ENCODE measurements at regions not wholly inside any gene's neighbourhood (a gene's known extent, or its start where the extent isn't known, plus 50 kb on each side); places are given as distances from the start of the nearest gene placed in this dataset.
"Not testable (repeated sequence)": the region's sequence is repeated elsewhere in the genome, so short reads cannot be mapped to it uniquely, and the experiment has no call there.

GRCh38 chr9:67362325-67362724 lies 370.0 kb upstream of the SPATA31A3 start:
- H3K4me3 Mint-ChIP-seq, H3K36me3 Mint-ChIP-seq, H3K9me3 Mint-ChIP-seq, H3K27me3 Mint-ChIP-seq, H3K4me1 Mint-ChIP-seq, H3K27ac Mint-ChIP-seq, ATAC-seq: not testable (repeated sequence)

GRCh38 chr9:67353961-67354360 lies 361.6 kb upstream of the SPATA31A3 start:
- H3K4me1 Mint-ChIP-seq, H3K27me3 Mint-ChIP-seq, H3K36me3 Mint-ChIP-seq, H3K27ac Mint-ChIP-seq, H3K4me3 Mint-ChIP-seq, H3K9me3 Mint-ChIP-seq: not testable (repeated sequence)
- ATAC-seq, result peak; percentile 34

GRCh38 chr9:67349424-67349759 lies 357.0 kb upstream of the SPATA31A3 start:
- not testable (repeated sequence) for H3K36me3 Mint-ChIP-seq

GRCh38 chr9:67348562-67349423 lies 356.4 kb upstream of the SPATA31A3 start:
- H3K9me3 Mint-ChIP-seq, H3K4me1 Mint-ChIP-seq, H3K4me3 Mint-ChIP-seq, ATAC-seq, H3K27ac Mint-ChIP-seq, H3K36me3 Mint-ChIP-seq, H3K27me3 Mint-ChIP-seq: not testable (repeated sequence)

More at GRCh38 chr9:67349424-67349759, 357.0 kb upstream of the SPATA31A3 start:
- ATAC-seq, H3K9me3 Mint-ChIP-seq, H3K27ac Mint-ChIP-seq, H3K27me3 Mint-ChIP-seq, H3K4me3 Mint-ChIP-seq, H3K4me1 Mint-ChIP-seq: not testable (repeated sequence)

- ATAC-seq, result peak; percentile 17
- H3K4me3 Mint-ChIP-seq, result not testable (repeated sequence)
Observed at GRCh38 chr9:67348094-67348493, 355.7 kb upstream of the SPATA31A3 start.

GRCh38 chr9:67339216-67339615 lies 346.9 kb upstream of the SPATA31A3 start:
- not testable (repeated sequence) for H3K4me3 Mint-ChIP-seq, H3K9me3 Mint-ChIP-seq, H3K27me3 Mint-ChIP-seq, H3K27ac Mint-ChIP-seq, H3K36me3 Mint-ChIP-seq, H3K4me1 Mint-ChIP-seq, ATAC-seq

More at GRCh38 chr9:67348094-67348493, 355.7 kb upstream of the SPATA31A3 start:
- H3K9me3 Mint-ChIP-seq, H3K27ac Mint-ChIP-seq, H3K36me3 Mint-ChIP-seq, H3K4me1 Mint-ChIP-seq, H3K27me3 Mint-ChIP-seq: not testable (repeated sequence)

- H3K4me1 Mint-ChIP-seq, H3K36me3 Mint-ChIP-seq, H3K9me3 Mint-ChIP-seq, ATAC-seq, H3K4me3 Mint-ChIP-seq, H3K27ac Mint-ChIP-seq, H3K27me3 Mint-ChIP-seq: not testable (repeated sequence)
Observed at GRCh38 chr9:67338201-67338600, 345.9 kb upstream of the SPATA31A3 start.

- H3K27me3 Mint-ChIP-seq, H3K9me3 Mint-ChIP-seq, H3K27ac Mint-ChIP-seq, H3K4me3 Mint-ChIP-seq, H3K4me1 Mint-ChIP-seq, H3K36me3 Mint-ChIP-seq, ATAC-seq: not testable (repeated sequence)
Observed at GRCh38 chr9:67334727-67335572, 342.6 kb upstream of the SPATA31A3 start.

- not testable (repeated sequence) for H3K27ac Mint-ChIP-seq, H3K36me3 Mint-ChIP-seq, H3K9me3 Mint-ChIP-seq, H3K27me3 Mint-ChIP-seq, H3K4me3 Mint-ChIP-seq, H3K4me1 Mint-ChIP-seq, ATAC-seq
Observed at GRCh38 chr9:67331634-67332033, 339.3 kb upstream of the SPATA31A3 start.

GRCh38 chr9:67313409-67313808 lies 321.1 kb upstream of the SPATA31A3 start:
- not testable (repeated sequence) for H3K27me3 Mint-ChIP-seq, H3K27ac Mint-ChIP-seq, H3K4me1 Mint-ChIP-seq, H3K9me3 Mint-ChIP-seq, H3K4me3 Mint-ChIP-seq, H3K36me3 Mint-ChIP-seq
- ATAC-seq, result peak; percentile 13

- peak; percentile 25 for ATAC-seq
- not testable (repeated sequence) for H3K27me3 Mint-ChIP-seq, H3K27ac Mint-ChIP-seq, H3K9me3 Mint-ChIP-seq, H3K4me1 Mint-ChIP-seq, H3K4me3 Mint-ChIP-seq, H3K36me3 Mint-ChIP-seq
Observed at GRCh38 chr9:67312504-67312903, 320.2 kb upstream of the SPATA31A3 start.

GRCh38 chr9:67307109-67307508 lies 314.8 kb upstream of the SPATA31A3 start:
- not testable (repeated sequence) for H3K27ac Mint-ChIP-seq, H3K4me3 Mint-ChIP-seq, H3K9me3 Mint-ChIP-seq, H3K27me3 Mint-ChIP-seq, H3K36me3 Mint-ChIP-seq, H3K4me1 Mint-ChIP-seq
- ATAC-seq, result peak; percentile 42

GRCh38 chr9:67288797-67289196 lies 296.4 kb upstream of the SPATA31A3 start:
- not testable (repeated sequence) for H3K36me3 Mint-ChIP-seq, H3K27me3 Mint-ChIP-seq, H3K27ac Mint-ChIP-seq, ATAC-seq, H3K4me3 Mint-ChIP-seq, H3K4me1 Mint-ChIP-seq, H3K9me3 Mint-ChIP-seq

- not testable (repeated sequence) for H3K4me1 Mint-ChIP-seq, H3K4me3 Mint-ChIP-seq, H3K27ac Mint-ChIP-seq, H3K36me3 Mint-ChIP-seq, H3K27me3 Mint-ChIP-seq, H3K9me3 Mint-ChIP-seq
- ATAC-seq, result peak; percentile 46
Observed at GRCh38 chr9:67288117-67288735, 295.9 kb upstream of the SPATA31A3 start.

- H3K9me3 Mint-ChIP-seq, H3K4me3 Mint-ChIP-seq, H3K36me3 Mint-ChIP-seq, H3K4me1 Mint-ChIP-seq, H3K27ac Mint-ChIP-seq, ATAC-seq, H3K27me3 Mint-ChIP-seq: not testable (repeated sequence)
Observed at GRCh38 chr9:67284299-67284698, 291.9 kb upstream of the SPATA31A3 start.

GRCh38 chr9:67281574-67281973 lies 289.2 kb upstream of the SPATA31A3 start:
- not testable (repeated sequence) for H3K27ac Mint-ChIP-seq, ATAC-seq, H3K4me1 Mint-ChIP-seq, H3K4me3 Mint-ChIP-seq, H3K36me3 Mint-ChIP-seq, H3K27me3 Mint-ChIP-seq, H3K9me3 Mint-ChIP-seq

Measured in stimulated activated memory B cell treated with anti-CD40 and anti-IgM and Interleukin-4, amounts not matched to agents 10 μg/mL and 1 μg/mL and 100 μg/mL, for 72 hours (primary cell).